WTC11 (cell line): ENCODE measurements at regions not wholly inside any gene's neighbourhood (a gene's known extent, or its start where the extent isn't known, plus 50 kb on each side); places are given as distances from the start of the nearest gene placed in this dataset.

Experiments
- ATAC-seq: fragments of 200-7000 bp; cut with Tn5 transposase; 2 replicates; pipeline ENCODE4 v1.10.0; 2021; ENCODE audit warnings: mild to moderate bottlenecking, moderate library complexity
- CTCF ChIA-PET: fragments of 300-600 bp; sonication (Branson Sonifier 250); formaldehyde crosslinking; loops from one replicate; lab custom pipeline; 2021; ENCODE audit warnings: antibody characterized with exemption; lab: Charles Lee
- POLR2A ChIA-PET: fragments of 350-600 bp; sonication (Branson Sonifier 250); formaldehyde crosslinking; loops from one replicate; lab custom pipeline; 2021; ENCODE audit warnings: antibody characterized with exemption; lab: Charles Lee
- DNase-seq: peaks from one replicate; pipeline ENCODE4 v3.0.0; 2021; ENCODE audit warnings: low spot score
- H3K27ac Mint-ChIP-seq: 2 replicates; pipeline ENCODE4 v1.8.0; 2021; ENCODE audit warnings: mixed read lengths
- H3K27me3 Mint-ChIP-seq: 2 replicates; pipeline ENCODE4 v1.8.0; 2021; ENCODE audit warnings: low read depth, mild to moderate bottlenecking, moderate library complexity, mixed read lengths
- H3K36me3 Mint-ChIP-seq: 2 replicates; pipeline ENCODE4 v1.8.0; 2021; ENCODE audit warnings: mixed read lengths
- H3K4me1 Mint-ChIP-seq: 2 replicates; pipeline ENCODE4 v1.8.0; 2022; ENCODE audit warnings: mixed read lengths
- H3K4me3 Mint-ChIP-seq: 2 replicates; pipeline ENCODE4 v1.8.0; 2021; ENCODE audit warnings: mild to moderate bottlenecking, moderate library complexity, mixed read lengths
- H3K9me3 Mint-ChIP-seq: 2 replicates; pipeline ENCODE4 v1.8.0; 2021; ENCODE audit warnings: mixed read lengths
- ATF1 ChIP-seq: sonication (generic); formaldehyde crosslinking; IDR thresholded peaks from 2 replicates; pipeline ENCODE4 v1.8.1; 2023; ENCODE audit warnings: mild to moderate bottlenecking, moderate library complexity, missing genetic modification reagents
- ATF3 ChIP-seq: sonication (generic); formaldehyde crosslinking; conservative IDR thresholded peaks from 2 replicates; pipeline ENCODE4 v1.8.1; 2022; ENCODE audit warnings: mild to moderate bottlenecking, missing genetic modification reagents
- EMX1 ChIP-seq: fragments of 250-450 bp; sonication (Bioruptor Pico); IDR thresholded peaks from 2 replicates; pipeline ENCODE4 v1.8.0; 2021; ENCODE audit warnings: mild to moderate bottlenecking
- ETV6 ChIP-seq: sonication (generic); formaldehyde crosslinking; IDR thresholded peaks from 2 replicates; pipeline ENCODE4 v1.8.1; 2022; ENCODE audit warnings: mild to moderate bottlenecking, missing genetic modification reagents
- GABPB1 ChIP-seq: sonication (generic); formaldehyde crosslinking; IDR thresholded peaks from 2 replicates; pipeline ENCODE4 v1.8.1; 2023; ENCODE audit warnings: mild to moderate bottlenecking, missing genetic modification reagents
- HMGXB4 ChIP-seq: sonication (generic); formaldehyde crosslinking; IDR thresholded peaks from 2 replicates; pipeline ENCODE4 v1.8.1; 2023; ENCODE audit warnings: mild to moderate bottlenecking, moderate library complexity, missing genetic modification reagents
- IRF1 ChIP-seq: sonication (generic); formaldehyde crosslinking; IDR thresholded peaks from 2 replicates; pipeline ENCODE4 v1.8.0; 2023; ENCODE audit warnings: missing genetic modification reagents
- NFATC4 ChIP-seq: fragments of 250-450 bp; sonication (Bioruptor Pico); IDR thresholded peaks from 2 replicates; pipeline ENCODE4 v1.9.0; 2021; ENCODE audit warnings: mild to moderate bottlenecking
- NFE2L1 ChIP-seq: sonication (generic); formaldehyde crosslinking; IDR thresholded peaks from 2 replicates; pipeline ENCODE4 v1.8.1; 2023; ENCODE audit warnings: missing genetic modification reagents
- NFYB ChIP-seq: sonication (generic); formaldehyde crosslinking; conservative IDR thresholded peaks from 2 replicates; pipeline ENCODE4 v1.8.0; 2022; ENCODE audit warnings: low read depth, missing genetic modification reagents
- TCF7 ChIP-seq: sonication (generic); formaldehyde crosslinking; IDR thresholded peaks from 2 replicates; pipeline ENCODE4 v1.8.0; 2022; ENCODE audit warnings: mild to moderate bottlenecking, low read depth, missing genetic modification reagents, moderate library complexity
- USF2 ChIP-seq: sonication (generic); formaldehyde crosslinking; IDR thresholded peaks from 2 replicates; pipeline ENCODE4 v1.8.1; 2023; ENCODE audit warnings: mild to moderate bottlenecking, missing genetic modification reagents, moderate library complexity
- ZBTB43 ChIP-seq: sonication (generic); formaldehyde crosslinking; IDR thresholded peaks from 2 replicates; pipeline ENCODE4 v1.8.1; 2023; ENCODE audit warnings: mild to moderate bottlenecking, missing genetic modification reagents
- ZMAT4 ChIP-seq: fragments of 250-450 bp; sonication (Bioruptor Pico); IDR thresholded peaks from 2 replicates; pipeline ENCODE4 v1.9.0; 2021; ENCODE audit warnings: mild to moderate bottlenecking
- ZNF396 ChIP-seq: fragments of 250-450 bp; sonication (Bioruptor Pico); IDR thresholded peaks from 2 replicates; pipeline ENCODE4 v1.8.0; 2021; ENCODE audit warnings: mild to moderate bottlenecking, moderate library complexity, borderline replicate concordance
- ZNF425 ChIP-seq: fragments of 250-450 bp; sonication (Bioruptor Pico); conservative IDR thresholded peaks from 2 replicates; pipeline ENCODE4 v1.9.0; 2021; ENCODE audit warnings: mild to moderate bottlenecking

- Mint-ChIP-seq H3K4me3 (no peak overlapping the region), H3K9me3 (peaks cover 27% of the 10 kb centered on the region), H3K27me3 (no peaks in the 10 kb centered on the region), H3K4me1 (0 out of 2 replicates have a peak, but pooled peaks cover 3% of the 10 kb centered on the region), H3K27ac (no peak overlapping the region), H3K36me3 (peaks cover 19% of the 10 kb centered on the region)
- POLR2A ChIA-PET, result no interaction called here
- no peak for DNase-seq
- CTCF ChIA-PET, result no interaction called here
- no peak for TF ChIP-seq ZMAT4 (CRISPR knock-in tag)
- no peak for TF ChIP-seq TCF7
- no peak for ATAC-seq
Observed at GRCh38 chr6:140311146-140311545, 936.7 kb upstream of the CITED2 start.

- TF ChIP-seq GABPB1 (CRISPR knock-in tag), result no peak
- TF ChIP-seq USF2 (CRISPR knock-in tag), result no peak
- TF ChIP-seq NFATC4 (CRISPR knock-in tag), result no peak
- TF ChIP-seq ETV6 (CRISPR knock-in tag), result no peak
- no peak for TF ChIP-seq ZMAT4 (CRISPR knock-in tag)
- no peak for TF ChIP-seq ZBTB43 (CRISPR knock-in tag)
- no peak for TF ChIP-seq ZNF425
- TF ChIP-seq HMGXB4, result no peak
- TF ChIP-seq, all 79 proteins: peak for 0
- Mint-ChIP-seq H3K27ac (no peak overlapping the region), H3K36me3 (no peaks in the 10 kb centered on the region), H3K9me3 (no peaks in the 10 kb centered on the region), H3K4me3 (no peak overlapping the region), H3K27me3 (no peaks in the 10 kb centered on the region), H3K4me1 (peaks cover 6% of the 10 kb centered on the region)
- ChIA-PET POLR2A (no interaction called here), CTCF (no interaction called here)
- DNase-seq (no peak), ATAC-seq (peak; percentile 39; the same call in 1 of the 2 replicates)
Observed at GRCh38 chr6:140303218-140303949, 928.9 kb upstream of the CITED2 start.

GRCh38 chr6:140300331-140300730 is 925.9 kb upstream of the CITED2 start:
- no peak for TF ChIP-seq IRF1
- TF ChIP-seq NFE2L1 (CRISPR knock-in tag), result no peak
- no peak for TF ChIP-seq EMX1 (CRISPR knock-in tag)
- no peak for TF ChIP-seq ATF1
- no peak for TF ChIP-seq NFYB (CRISPR knock-in tag)
- no peak for TF ChIP-seq ZNF396 (CRISPR knock-in tag)
- TF ChIP-seq ATF3 (CRISPR knock-in tag), result no peak
- Mint-ChIP-seq H3K9me3 (peaks cover 6% of the 10 kb centered on the region; the same call in 1 of the 2 replicates), H3K27me3 (no peaks in the 10 kb centered on the region), H3K27ac (no peak overlapping the region), H3K4me3 (no peak overlapping the region), H3K4me1 (peaks cover 6% of the 10 kb centered on the region), H3K36me3 (no peaks in the 10 kb centered on the region)
- no peak for ATAC-seq
- POLR2A ChIA-PET, result no interaction called here
- DNase-seq, result no peak
- CTCF ChIA-PET, result no interaction called here
